BLaER1 treated with 17β-estradiol and CSF1 and Interleukin-3, amounts not matched to agents 10 nM and 100 nM (cell line): ENCODE measurements at regions not wholly inside any gene's neighbourhood (a gene's known extent, or its start where the extent isn't known, plus 50 kb on each side); places are given as distances from the start of the nearest gene placed in this dataset.

ENCODE experiments used
- H3K27ac ChIP-seq, 11 experiments: shearing (Covaris generic); formaldehyde crosslinking; 2 replicates each; pipeline ENCODE4 v1.8.1; 2022
- H3K27me3 ChIP-seq, 11 experiments: shearing (Covaris generic); formaldehyde crosslinking; 2 replicates each; pipeline ENCODE4 v1.8.1; 2022
- H3K36me3 ChIP-seq, 11 experiments: shearing (Covaris generic); formaldehyde crosslinking; 2 replicates each; pipeline ENCODE4 v1.8.1; 2022
- H3K4me1 ChIP-seq, 10 experiments: shearing (Covaris generic); formaldehyde crosslinking; 2 replicates each; pipeline ENCODE4 v1.8.1; 2022
- H3K4me2 ChIP-seq, 11 experiments: shearing (Covaris generic); formaldehyde crosslinking; 2 replicates each; pipeline ENCODE4 v1.8.1; 2022
- H3K4me3 ChIP-seq, 10 experiments: shearing (Covaris generic); formaldehyde crosslinking; 2 replicates each; pipeline ENCODE4 v1.8.1; 2022
- H3K9ac ChIP-seq, 11 experiments: shearing (Covaris generic); formaldehyde crosslinking; 2 replicates each; pipeline ENCODE4 v1.8.1; 2022
- H3K9me3 ChIP-seq, 11 experiments: shearing (Covaris generic); formaldehyde crosslinking; replicated peaks in 1 of 11; 2 replicates each; pipeline ENCODE4 v1.8.1; 2022
- H4K20me1 ChIP-seq, 11 experiments: shearing (Covaris generic); formaldehyde crosslinking; 2 replicates each; pipeline ENCODE4 v1.8.1; 2022
- Cebpa-rat ChIP-seq, 11 experiments: shearing (Covaris generic); IDR thresholded peaks; 2 replicates each; pipeline ENCODE4 v1.8.1; 2022

- H3K4me3 ChIP-seq = no peak overlapping the region
- H3K36me3 ChIP-seq = no peaks in the 10 kb centered on the region
- H3K27ac ChIP-seq = no peak overlapping the region
- no peaks in the 10 kb centered on the region for H3K27me3 ChIP-seq
- TF ChIP-seq Cebpa-rat (IDR thresholded peaks at IDR 0.05) = no peak
- peaks cover 0 to 3% (median 0%) of the 10 kb centered on the region in 11 experiments; a peak in 1 of 22 replicates for H3K9me3 ChIP-seq
- H3K4me2 ChIP-seq = no peak overlapping the region
- H3K4me1 ChIP-seq = peaks cover 0 to 5% (median 0%) of the 10 kb centered on the region in 10 experiments; a peak in 1 of 20 replicates
- H4K20me1 ChIP-seq = no peaks in the 10 kb centered on the region
- H3K9ac ChIP-seq = no peak overlapping the region
Observed at GRCh38 chr20:52532674-52533073, 341.1 kb upstream of the ZFP64 start.

- TF ChIP-seq Cebpa-rat (IDR thresholded peaks at IDR 0.05) = no peak
- Histone ChIP-seq H3K4me3 (no peak overlapping the region), H3K27ac (no peak overlapping the region), H3K36me3 (no peaks in the 10 kb centered on the region), H3K27me3 (no peaks in the 10 kb centered on the region), H3K9ac (no peak overlapping the region), H4K20me1 (no peaks in the 10 kb centered on the region), H3K4me2 (no peak overlapping the region), H3K4me1 (no peaks in the 10 kb centered on the region), H3K9me3 (peaks cover 0 to 3% (median 0%) of the 10 kb centered on the region in 11 experiments; a peak in 1 of 22 replicates)
Observed at GRCh38 chr20:52530571-52530970, 339.0 kb upstream of the ZFP64 start.

GRCh38 chr20:52529826-52530225, 338.2 kb upstream of the ZFP64 start:
- no peaks in the 10 kb centered on the region for H4K20me1 ChIP-seq
- no peaks in the 10 kb centered on the region for H3K27me3 ChIP-seq
- no peak overlapping the region for H3K4me3 ChIP-seq
- TF ChIP-seq Cebpa-rat (IDR thresholded peaks at IDR 0.05) = no peak
- H3K9me3 ChIP-seq = peaks cover 0 to 3% (median 0%) of the 10 kb centered on the region in 11 experiments; a peak in 1 of 22 replicates
- H3K36me3 ChIP-seq = no peaks in the 10 kb centered on the region
- H3K4me2 ChIP-seq = no peak overlapping the region
- H3K9ac ChIP-seq = no peak overlapping the region
- no peak overlapping the region for H3K27ac ChIP-seq
- H3K4me1 ChIP-seq = no peaks in the 10 kb centered on the region

- H3K9me3 ChIP-seq = peaks cover 13 to 18% (median 16%) of the 10 kb centered on the region in 11 experiments
- H3K9ac ChIP-seq = no peak overlapping the region
- no peaks in the 10 kb centered on the region for H3K4me1 ChIP-seq
- H3K36me3 ChIP-seq = no peaks in the 10 kb centered on the region
- no peaks in the 10 kb centered on the region for H3K27me3 ChIP-seq
- no peak overlapping the region for H3K4me3 ChIP-seq
- H4K20me1 ChIP-seq = no peaks in the 10 kb centered on the region
- TF ChIP-seq Cebpa-rat (IDR thresholded peaks at IDR 0.05) = no peak
- H3K4me2 ChIP-seq = no peak overlapping the region
- no peak overlapping the region for H3K27ac ChIP-seq
Observed at GRCh38 chr20:52524861-52525260, 333.3 kb upstream of the ZFP64 start.

GRCh38 chr20:52518735-52519134, 327.2 kb upstream of the ZFP64 start:
- no peak overlapping the region for H3K4me2 ChIP-seq
- no peak for TF ChIP-seq Cebpa-rat (IDR thresholded peaks at IDR 0.05)
- no peak overlapping the region for H3K9ac ChIP-seq
- no peak overlapping the region for H3K27ac ChIP-seq
- no peak overlapping the region for H3K4me3 ChIP-seq
- H3K27me3 ChIP-seq = no peaks in the 10 kb centered on the region
- no peaks in the 10 kb centered on the region for H4K20me1 ChIP-seq
- H3K36me3 ChIP-seq = no peaks in the 10 kb centered on the region
- peaks cover 13 to 26% (median 18%) of the 10 kb centered on the region in 11 experiments for H3K9me3 ChIP-seq
- H3K4me1 ChIP-seq = no peaks in the 10 kb centered on the region

GRCh38 chr20:52515877-52516276, 324.3 kb upstream of the ZFP64 start:
- no peak overlapping the region for H3K9ac ChIP-seq
- no peak for TF ChIP-seq Cebpa-rat (IDR thresholded peaks at IDR 0.05)
- H4K20me1 ChIP-seq = no peaks in the 10 kb centered on the region
- no peaks in the 10 kb centered on the region for H3K4me1 ChIP-seq
- peaks cover 8 to 17% (median 11%) of the 10 kb centered on the region in 11 experiments for H3K9me3 ChIP-seq
- H3K4me2 ChIP-seq = no peak overlapping the region
- no peak overlapping the region for H3K27ac ChIP-seq
- H3K36me3 ChIP-seq = no peaks in the 10 kb centered on the region
- no peaks in the 10 kb centered on the region for H3K27me3 ChIP-seq
- no peak overlapping the region for H3K4me3 ChIP-seq

- H3K4me1 ChIP-seq = no peaks in the 10 kb centered on the region
- no peaks in the 10 kb centered on the region for H3K36me3 ChIP-seq
- no peak overlapping the region for H3K4me3 ChIP-seq
- H4K20me1 ChIP-seq = no peaks in the 10 kb centered on the region
- no peaks in the 10 kb centered on the region for H3K27me3 ChIP-seq
- TF ChIP-seq Cebpa-rat (IDR thresholded peaks at IDR 0.05) = no peak
- H3K9me3 ChIP-seq = peaks cover 5 to 17% (median 12%) of the 10 kb centered on the region in 11 experiments; a peak in 14 of 22 replicates
- H3K9ac ChIP-seq = no peak overlapping the region
- H3K27ac ChIP-seq = no peak overlapping the region
- H3K4me2 ChIP-seq = no peak overlapping the region
Observed at GRCh38 chr20:52500157-52500556, 308.6 kb upstream of the ZFP64 start.

GRCh38 chr20:52497731-52498130, 306.2 kb upstream of the ZFP64 start:
- Histone ChIP-seq H3K4me3 (no peak overlapping the region), H3K27ac (no peak overlapping the region), H3K4me1 (peaks cover 0 to 12% (median 0%) of the 10 kb centered on the region in 10 experiments; a peak in 3 of 20 replicates), H3K27me3 (peaks cover 0 to 5% (median 0%) of the 10 kb centered on the region in 11 experiments; a peak in 3 of 22 replicates), H3K36me3 (no peaks in the 10 kb centered on the region), H4K20me1 (no peaks in the 10 kb centered on the region), H3K4me2 (no peak overlapping the region), H3K9me3 (0 out of 22 replicates have a peak, but pooled peaks cover 0 to 3% (median 0%) of the 10 kb centered on the region in 11 experiments), H3K9ac (no peak overlapping the region)
- no peak for TF ChIP-seq Cebpa-rat (IDR thresholded peaks at IDR 0.05)

GRCh38 chr20:52496191-52496590, 304.6 kb upstream of the ZFP64 start:
- Histone ChIP-seq H3K27ac (no peak overlapping the region), H3K4me3 (no peak overlapping the region), H3K4me2 (no peak overlapping the region), H4K20me1 (no peaks in the 10 kb centered on the region), H3K4me1 (peaks cover 0 to 12% (median 0%) of the 10 kb centered on the region in 10 experiments; a peak in 3 of 20 replicates), H3K36me3 (no peaks in the 10 kb centered on the region), H3K9me3 (0 out of 22 replicates have a peak, but pooled peaks cover 0 to under 1% (median 0%) of the 10 kb centered on the region in 11 experiments), H3K27me3 (peaks cover 0 to 5% (median 0%) of the 10 kb centered on the region in 11 experiments; a peak in 3 of 22 replicates), H3K9ac (no peak overlapping the region)
- TF ChIP-seq Cebpa-rat (IDR thresholded peaks at IDR 0.05) = no peak

- Histone ChIP-seq H4K20me1 (no peaks in the 10 kb centered on the region), H3K36me3 (no peaks in the 10 kb centered on the region), H3K27ac (no peak overlapping the region), H3K4me1 (peaks cover 0 to 12% (median 0%) of the 10 kb centered on the region in 10 experiments; a peak in 3 of 20 replicates), H3K4me3 (no peak overlapping the region), H3K9me3 (no peaks in the 10 kb centered on the region), H3K27me3 (peaks cover 0 to 5% (median 0%) of the 10 kb centered on the region in 11 experiments; a peak in 3 of 22 replicates), H3K4me2 (0 out of 22 replicates have a peak overlapping the region, but pooled peaks of 1 of the 11 experiments have one; percentile 9), H3K9ac (no peak overlapping the region)
- no peak for TF ChIP-seq Cebpa-rat (IDR thresholded peaks at IDR 0.05)
Observed at GRCh38 chr20:52494244-52494643, 302.7 kb upstream of the ZFP64 start.
